Lower lobe of right lung (tissue), 2 donors: ENCODE measurements at regions not wholly inside any gene's neighbourhood (a gene's known extent, or its start where the extent isn't known, plus 50 kb on each side); places are given as distances from the start of the nearest gene placed in this dataset.

Experiments
- ATAC-seq, 2 donors: fragments of 200-7000 bp; cut with Tn5 transposase; one replicate each; pipeline ENCODE4 v1.9.1; 2020 to 2022; ENCODE audit warnings: mild to moderate bottlenecking in 2 of 2, moderate library complexity in 2 of 2
- DNase-seq: peaks from one replicate; pipeline ENCODE4 v3.0.0-alpha.2; 2020
- H3K27ac ChIP-seq: fragments of 200-600 bp; one replicate; pipeline ENCODE4 v1.8.0; 2022
- H3K27me3 ChIP-seq: fragments of 200-600 bp; one replicate; pipeline ENCODE4 v1.8.0; 2022; ENCODE audit warnings: low read depth
- H3K36me3 ChIP-seq: fragments of 200-600 bp; one replicate; pipeline ENCODE4 v1.8.0; 2022; ENCODE audit warnings: mild to moderate bottlenecking
- H3K4me1 ChIP-seq: fragments of 200-600 bp; one replicate; pipeline ENCODE4 v1.8.0; 2022
- H3K4me3 ChIP-seq: fragments of 200-600 bp; one replicate; pipeline ENCODE4 v1.8.0; 2022; ENCODE audit warnings: mild to moderate bottlenecking
- H3K9me3 ChIP-seq: fragments of 200-600 bp; one replicate; pipeline ENCODE4 v1.8.0; 2022
- CTCF ChIP-seq: fragments of 200-600 bp; IDR thresholded peaks from one replicate; pipeline ENCODE4 v1.8.0; 2022; ENCODE audit warnings: antibody characterized with exemption, mild to moderate bottlenecking
- intact Hi-C: fragments of 100-400 bp; cut with DNase I; formaldehyde crosslinking; loops from one replicate; pipeline ENCODE4 v1.11.0; 2022
- donor health status: DM: no; HTN: yes; CAD: no; lungs with severe emphysema.

GRCh38 chr7:86282014-86282682 lies 361.6 kb upstream of the GRM3 start:
- no peak for DNase-seq
- H3K9me3 ChIP-seq = no peaks in the 10 kb centered on the region
- peak in 1 of 2 donors; percentile 25 for ATAC-seq

GRCh38 chr7:86280150-86280549 lies 363.6 kb upstream of the GRM3 start:
- H3K9me3 ChIP-seq = peaks cover 7% of the 10 kb centered on the region
- no peaks in the 10 kb centered on the region for H3K27me3 ChIP-seq
- ATAC-seq (no peak), DNase-seq (no peak)
- intact Hi-C loops = no loop called here
- H3K27ac ChIP-seq = no peak overlapping the region
- H3K4me1 ChIP-seq = no peaks in the 10 kb centered on the region
- H3K36me3 ChIP-seq = no peaks in the 10 kb centered on the region
- no peak for TF ChIP-seq CTCF
- no peak overlapping the region for H3K4me3 ChIP-seq

More at GRCh38 chr7:86282014-86282682, 361.6 kb upstream of the GRM3 start:
- Histone ChIP-seq H3K36me3 (no peaks in the 10 kb centered on the region), H3K4me1 (no peaks in the 10 kb centered on the region), H3K27me3 (no peaks in the 10 kb centered on the region), H3K27ac (no peak overlapping the region), H3K4me3 (no peak overlapping the region)
- intact Hi-C loops = no loop called here
- TF ChIP-seq CTCF = no peak

- Histone ChIP-seq H3K27ac (no peak overlapping the region), H3K4me3 (no peak overlapping the region), H3K9me3 (no peaks in the 10 kb centered on the region), H3K27me3 (no peaks in the 10 kb centered on the region), H3K4me1 (no peaks in the 10 kb centered on the region), H3K36me3 (no peaks in the 10 kb centered on the region)
- TF ChIP-seq CTCF = no peak
- ATAC-seq = no peak
- DNase-seq = no peak
- intact Hi-C loops = no loop called here
Observed at GRCh38 chr7:86262781-86263180, 380.9 kb upstream of the GRM3 start.

- no peak overlapping the region for H3K27ac ChIP-seq
- no peak for TF ChIP-seq CTCF
- ATAC-seq (no peak), DNase-seq (no peak)
- H3K36me3 ChIP-seq = no peaks in the 10 kb centered on the region
- H3K27me3 ChIP-seq = no peaks in the 10 kb centered on the region
- no peaks in the 10 kb centered on the region for H3K4me1 ChIP-seq
- H3K9me3 ChIP-seq = peaks cover 5% of the 10 kb centered on the region
- no peak overlapping the region for H3K4me3 ChIP-seq
- intact Hi-C loops = no loop called here
Observed at GRCh38 chr7:86257894-86258293, 385.8 kb upstream of the GRM3 start.

- H3K27ac ChIP-seq = no peak overlapping the region
- peaks cover 5% of the 10 kb centered on the region for H3K9me3 ChIP-seq
- DNase-seq = no peak
- no peaks in the 10 kb centered on the region for H3K36me3 ChIP-seq
- intact Hi-C loops = no loop called here
- no peaks in the 10 kb centered on the region for H3K4me1 ChIP-seq
- no peaks in the 10 kb centered on the region for H3K27me3 ChIP-seq
- TF ChIP-seq CTCF = no peak
- ATAC-seq = no peak
- no peak overlapping the region for H3K4me3 ChIP-seq
Observed at GRCh38 chr7:86252406-86252805, 391.3 kb upstream of the GRM3 start.
